Daoy (cell line): ENCODE measurements at regions not wholly inside any gene's neighbourhood (a gene's known extent, or its start where the extent isn't known, plus 50 kb on each side); places are given as distances from the start of the nearest gene placed in this dataset.

Experiments used
- DNase-seq: peaks from one replicate; pipeline ENCODE4 v3.0.0-alpha.2; 2015; ENCODE audit warnings: low read depth

DNA sequence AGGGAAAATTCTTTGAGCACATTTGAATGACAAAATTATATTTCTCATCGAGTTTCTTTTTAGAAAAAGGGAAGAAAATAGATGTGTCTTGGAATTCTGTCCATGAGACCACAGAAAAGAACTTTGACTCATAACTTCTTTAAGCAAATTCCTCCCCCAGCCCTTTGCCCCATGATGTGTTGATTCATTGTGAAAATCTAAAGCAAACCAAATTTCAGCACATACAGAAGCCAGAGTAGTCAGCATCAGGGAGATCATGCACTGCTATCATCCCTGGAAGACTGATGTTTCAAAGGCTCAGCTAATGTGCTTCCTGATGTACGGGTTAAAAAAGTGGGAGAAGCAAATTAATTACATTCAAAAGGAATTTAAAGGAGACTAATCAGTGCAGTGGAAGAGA is 159.7 kb downstream of the FAT3 start:
- peak; percentile 18 for DNase-seq

- DNase-seq: peak; percentile 13
These were observed 160.2 kb downstream of the FAT3 start for GRCh38 chr11:92384802-92385201.

DNA sequence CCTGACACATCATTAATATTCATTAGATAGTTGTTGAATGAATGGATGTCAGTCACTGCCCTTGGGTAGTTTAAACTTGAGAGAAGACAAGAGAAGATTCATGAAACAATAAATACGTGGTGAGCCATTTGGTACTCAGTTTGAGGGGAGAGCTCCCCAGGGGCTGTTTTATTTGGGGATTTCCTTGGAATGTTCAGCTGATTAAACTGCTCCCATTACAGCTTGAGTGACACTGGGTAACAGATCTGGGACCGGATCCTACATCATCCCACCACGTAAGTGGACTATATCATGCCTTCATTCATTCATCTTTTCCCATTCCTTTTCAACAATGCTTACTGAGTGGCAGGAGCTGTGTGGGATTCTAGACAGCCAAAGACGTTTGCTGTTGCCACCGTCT is 162.0 kb downstream of the FAT3 start:
- no peak for DNase-seq

GRCh38 chr11:92387859-92388258 is 163.2 kb downstream of the FAT3 start:
- no peak for DNase-seq

- no peak for DNase-seq
These were observed 163.8 kb downstream of the FAT3 start for GRCh38 chr11:92388380-92388779.

DNA sequence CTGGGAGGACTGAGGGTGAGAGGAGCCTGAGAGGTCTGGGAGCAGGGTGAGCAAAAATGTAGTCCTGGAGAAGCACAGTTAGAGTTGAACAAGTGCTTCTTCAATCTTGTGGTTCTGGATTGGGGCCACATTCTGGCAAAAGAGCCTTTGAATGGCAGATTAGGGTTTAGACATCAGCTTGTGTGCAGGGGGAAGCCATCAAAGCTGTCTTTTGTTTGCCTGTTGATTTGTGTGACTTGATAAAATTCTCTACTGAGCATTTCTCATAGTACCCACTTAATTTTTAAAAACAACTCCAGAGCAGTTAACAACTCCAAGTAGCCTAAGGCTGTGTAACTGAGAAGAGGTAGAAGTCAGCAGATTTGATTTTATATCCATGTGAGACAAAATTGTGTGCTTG is 166.2 kb downstream of the FAT3 start:
- no peak for DNase-seq

- no peak for DNase-seq
These were observed 166.7 kb downstream of the FAT3 start for GRCh38 chr11:92391364-92391763.

DNA sequence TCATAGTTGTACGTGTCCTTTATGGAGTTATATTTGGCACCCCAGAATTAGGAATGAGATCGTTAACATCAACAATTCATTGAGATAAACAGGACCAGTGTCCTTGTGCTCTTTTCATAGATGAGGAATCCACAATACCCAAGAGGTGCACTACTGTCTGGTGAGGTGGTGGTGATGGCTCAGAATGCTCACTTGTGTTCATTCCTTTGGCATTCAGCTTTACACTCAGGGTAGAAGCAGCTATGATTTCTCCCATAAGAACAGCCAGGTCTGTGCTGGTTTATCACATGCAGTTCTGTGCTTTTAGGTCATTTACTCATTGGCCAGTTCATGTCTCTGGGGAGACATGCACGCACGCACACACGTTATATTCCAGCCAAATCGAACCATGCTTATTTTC is 167.2 kb downstream of the FAT3 start:
- no peak for DNase-seq

GRCh38 chr11:92393218-92393617 is 168.6 kb downstream of the FAT3 start:
- no peak for DNase-seq

- no peak for DNase-seq
These were observed 171.5 kb downstream of the FAT3 start for GRCh38 chr11:92396133-92396532.

GRCh38 chr11:92397221-92397755 is 172.7 kb downstream of the FAT3 start:
- DNase-seq: no peak

- DNase-seq: peak; percentile 18
These were observed 175.1 kb downstream of the FAT3 start for GRCh38 chr11:92399705-92400104.

DNA sequence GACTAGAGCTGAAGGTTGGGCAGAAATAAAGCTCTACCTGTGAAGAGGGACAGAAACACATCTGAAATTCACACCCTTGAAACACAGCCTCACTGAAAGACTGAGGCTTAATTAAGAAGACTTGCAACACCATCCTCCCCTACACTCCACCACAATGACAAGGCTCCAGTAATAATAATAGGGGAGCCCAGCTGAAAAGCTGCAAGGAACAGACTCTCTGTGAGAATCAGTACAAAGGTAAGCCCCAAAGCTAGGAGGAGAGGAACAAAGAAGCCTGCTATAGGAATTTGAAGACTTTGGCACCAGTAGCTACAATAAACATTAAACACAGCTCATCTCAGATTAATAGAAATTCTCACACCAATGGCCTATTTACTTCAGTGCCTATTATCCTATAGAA is 176.9 kb downstream of the FAT3 start:
- no peak for DNase-seq

DNA sequence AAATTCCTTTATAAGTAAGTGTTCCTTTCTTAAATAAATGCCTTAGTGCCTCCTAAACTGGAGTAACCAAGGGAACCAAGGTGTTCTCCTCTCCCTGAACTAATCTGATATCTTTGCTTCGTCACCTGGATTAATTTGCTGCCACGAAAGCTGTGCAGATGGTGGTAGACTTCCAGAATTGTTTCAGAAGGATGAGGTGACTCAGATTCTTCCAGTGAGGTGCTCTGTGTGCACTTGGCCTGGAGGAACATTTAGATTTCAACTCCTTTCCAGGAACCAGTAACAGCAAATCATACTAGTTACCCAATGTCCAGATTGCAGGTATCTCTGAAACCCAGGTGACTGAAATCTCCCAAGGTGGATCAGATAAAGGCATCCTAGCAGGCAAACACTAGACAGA is 181.9 kb downstream of the FAT3 start:
- DNase-seq: no peak

DNA sequence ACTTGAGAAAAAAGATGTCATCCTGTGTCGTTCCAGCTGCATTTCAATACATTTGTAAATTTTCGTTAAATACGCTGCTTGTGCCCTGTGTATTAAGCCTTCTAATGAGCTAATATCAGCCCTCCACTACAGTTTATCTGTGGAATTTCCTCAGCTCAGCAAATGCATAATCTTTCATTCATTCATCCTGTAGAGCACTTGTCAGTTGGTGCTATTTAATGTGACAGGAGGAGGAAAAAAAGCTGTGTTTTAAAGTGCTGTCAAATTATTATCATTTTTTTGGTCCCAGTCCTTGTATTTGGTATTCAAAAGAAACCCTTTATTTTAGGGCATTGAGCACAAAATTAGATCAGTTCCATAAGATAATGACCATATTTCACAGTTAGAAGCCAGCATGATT is 184.7 kb downstream of the FAT3 start:
- DNase-seq: no peak

GRCh38 chr11:92409956-92410355 is 185.3 kb downstream of the FAT3 start:
- DNase-seq: no peak

DNA sequence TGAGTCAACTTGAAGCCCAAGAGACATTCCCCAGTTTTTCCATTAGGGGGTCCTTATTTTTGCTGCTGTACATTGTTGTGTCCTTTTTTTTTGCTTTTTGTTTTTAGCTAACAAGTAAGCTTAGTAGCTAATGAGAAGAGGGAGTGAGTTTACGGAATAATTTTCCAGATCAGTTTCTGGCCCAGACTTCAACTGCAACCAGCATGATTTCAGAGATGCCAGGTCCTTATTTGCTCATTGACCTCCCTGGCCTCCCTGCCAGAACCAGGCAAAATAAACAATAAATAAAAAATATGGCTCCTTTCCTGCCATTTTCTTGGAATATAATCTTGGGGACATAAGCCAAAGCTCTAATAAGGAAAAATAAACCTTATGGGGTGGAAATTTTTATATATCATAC is 185.9 kb downstream of the FAT3 start:
- DNase-seq: no peak

- DNase-seq: no peak
These were observed 186.8 kb downstream of the FAT3 start for GRCh38 chr11:92411431-92411830.

DNA sequence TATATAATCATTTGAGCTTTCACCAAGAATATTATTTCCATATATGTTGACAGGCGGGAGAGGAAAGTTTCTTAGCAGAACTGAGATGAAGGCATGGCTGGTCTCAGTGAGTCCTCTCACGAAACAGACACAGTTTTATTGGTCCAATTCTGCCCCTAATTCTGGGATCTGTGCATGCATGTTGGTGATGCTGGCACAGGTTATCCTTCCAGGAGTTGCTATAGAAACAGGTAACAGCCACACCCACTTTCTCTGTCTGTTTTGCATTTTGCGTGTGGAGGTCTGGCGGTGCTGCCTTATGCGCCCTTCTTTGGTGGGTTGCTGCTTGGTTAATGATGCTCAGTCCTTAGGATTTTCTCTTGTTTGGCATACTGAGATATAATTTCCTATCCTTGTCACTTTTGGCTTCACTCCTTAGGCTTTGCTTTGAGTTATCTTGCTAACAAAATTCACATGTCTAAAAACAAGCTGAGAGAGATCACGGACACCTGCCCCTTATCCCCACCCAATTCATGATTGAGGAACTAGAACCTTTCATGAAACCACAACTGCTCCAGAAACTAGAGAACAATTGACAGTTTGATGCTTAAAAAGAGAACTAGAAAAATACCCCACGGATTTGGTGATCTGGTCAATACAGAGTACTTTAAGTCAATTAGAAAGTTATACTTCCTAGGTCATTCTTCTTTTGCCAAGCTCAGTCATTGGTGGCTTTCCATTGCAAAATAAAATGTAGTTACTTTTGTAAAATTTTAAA is 189.3 kb downstream of the FAT3 start:
- DNase-seq: no peak

GRCh38 chr11:92416971-92417725 is 192.5 kb downstream of the FAT3 start:
- no peak for DNase-seq

DNA sequence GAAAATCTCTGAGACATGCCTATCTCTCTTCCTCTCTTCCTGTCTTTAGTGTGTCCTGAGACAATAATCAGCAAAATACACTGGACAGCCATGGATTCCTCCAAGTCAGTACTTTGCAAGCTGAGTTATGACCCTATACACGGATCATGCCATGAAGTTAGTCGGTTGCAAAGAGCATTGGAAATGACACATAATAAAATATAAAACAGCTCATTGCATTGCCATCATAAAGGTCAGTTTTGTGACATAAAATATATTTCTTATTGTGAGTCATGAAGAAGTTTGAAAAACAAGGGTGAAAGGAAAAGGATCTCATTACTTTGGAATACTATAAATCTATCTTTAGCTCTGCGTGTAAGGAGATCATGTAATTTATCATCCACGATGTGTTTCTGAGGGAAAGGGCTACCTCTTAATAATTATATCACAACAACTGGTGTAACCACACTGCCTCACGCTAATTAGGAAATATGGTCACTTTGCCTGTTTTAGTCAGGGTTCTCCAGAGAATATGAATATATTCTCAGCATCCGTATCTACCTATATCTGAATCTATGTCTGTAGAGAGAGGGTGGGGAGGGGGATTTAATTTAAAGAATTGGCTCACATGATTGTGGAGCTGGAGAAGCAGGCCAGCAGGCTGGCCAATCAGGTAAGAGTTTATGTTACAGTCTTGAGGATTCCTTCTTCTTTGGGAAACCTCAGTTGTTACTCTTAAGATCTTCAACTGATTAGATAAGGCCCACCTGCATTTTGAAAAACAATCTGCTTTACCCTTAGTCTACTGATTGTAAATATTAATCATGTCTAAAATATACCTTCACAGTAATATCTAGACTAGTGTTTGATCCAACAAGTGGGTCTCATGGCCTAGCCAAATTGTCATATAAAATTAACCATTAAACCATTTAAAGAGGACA is 198.8 kb downstream of the FAT3 start:
- DNase-seq: no peak

GRCh38 chr11:92424281-92424680 is 199.7 kb downstream of the FAT3 start:
- DNase-seq: no peak
